NCI-H146 treated with DMSO at 0.1 percent for 48 hours (cell line): ENCODE measurements at regions not wholly inside any gene's neighbourhood (a gene's known extent, or its start where the extent isn't known, plus 50 kb on each side); places are given as distances from the start of the nearest gene placed in this dataset.
"Not testable (repeated sequence)": the region's sequence is repeated elsewhere in the genome, so short reads cannot be mapped to it uniquely, and the experiment has no call there.

Experiments used
- DNase-seq: peaks from one replicate; lab custom pipeline; 2025; ENCODE audit not compliant: unreplicated experiment; lab: John Stamatoyannopoulos, UW

- no peak for DNase-seq
Observed at GRCh38 chr2:42979416-42979869, 187.1 kb upstream of the HAAO start.

- DNase-seq = no peak
Observed at GRCh38 chr2:42978887-42979415, 186.6 kb upstream of the HAAO start.

GRCh38 chr2:42978175-42978886 is 185.9 kb upstream of the HAAO start:
- no peak for DNase-seq

GRCh38 chr2:42977270-42978174 is 185.1 kb upstream of the HAAO start:
- no peak for DNase-seq

- DNase-seq = no peak
Observed at GRCh38 chr2:42976351-42976750, 184.0 kb upstream of the HAAO start.

GRCh38 chr2:42974721-42975717 is 182.6 kb upstream of the HAAO start:
- no peak for DNase-seq

GRCh38 chr2:42974169-42974720 is 181.9 kb upstream of the HAAO start:
- no peak for DNase-seq

- no peak for DNase-seq
Observed at GRCh38 chr2:42973726-42974125, 181.3 kb upstream of the HAAO start.

GRCh38 chr2:42972933-42973516 is 180.6 kb upstream of the HAAO start:
- not testable (repeated sequence) for DNase-seq

GRCh38 chr2:42971947-42972736 is 179.8 kb upstream of the HAAO start:
- DNase-seq = no peak

- DNase-seq = no peak
Observed at GRCh38 chr2:42971381-42971780, 179.0 kb upstream of the HAAO start.

- no peak for DNase-seq
Observed at GRCh38 chr2:42970151-42970550, 177.8 kb upstream of the HAAO start.

- no peak for DNase-seq
Observed at GRCh38 chr2:42969231-42970150, 177.1 kb upstream of the HAAO start.

GRCh38 chr2:42967959-42968674 is 175.7 kb upstream of the HAAO start:
- no peak for DNase-seq

- no peak for DNase-seq
Observed at GRCh38 chr2:42965910-42966309, 173.5 kb upstream of the HAAO start.

GRCh38 chr2:42965196-42965595 is 172.8 kb upstream of the HAAO start:
- no peak for DNase-seq

- DNase-seq = no peak
Observed at GRCh38 chr2:42964439-42965083, 172.2 kb upstream of the HAAO start.
